HG03159 (cell line): ENCODE measurements at regions not wholly inside any gene's neighbourhood (a gene's known extent, or its start where the extent isn't known, plus 50 kb on each side); places are given as distances from the start of the nearest gene placed in this dataset.

Experiments used
- ATAC-seq: cut with Tn5 transposase; IDR thresholded peaks from one replicate; pipeline ENCODE4 v1.9.1; 2021; ENCODE audit warnings: mild to moderate bottlenecking, moderate library complexity; ENCODE audit not compliant: unreplicated experiment

GRCh38 chr2:196383799-196384198 lies 212.4 kb upstream of the STK17B start:
- no peak for ATAC-seq

DNA sequence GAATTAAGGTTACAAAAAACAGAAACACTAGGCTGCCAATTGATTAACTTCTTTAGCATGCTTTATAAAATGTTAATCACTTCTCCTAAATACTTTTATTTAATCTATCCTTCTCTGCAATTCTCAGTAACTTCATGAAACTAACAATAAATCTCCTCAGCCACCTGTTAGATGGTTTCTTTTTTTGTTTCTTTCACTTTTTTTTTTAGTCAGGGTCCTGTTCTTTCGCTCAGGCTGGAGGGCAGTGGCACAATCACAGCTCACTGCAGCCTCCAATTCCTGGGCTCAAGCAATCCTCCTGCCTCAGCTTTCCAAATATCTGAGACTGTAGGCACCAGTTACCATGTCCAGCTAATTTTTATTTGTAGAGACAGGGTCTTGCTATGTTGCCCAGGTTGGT lies 213.4 kb upstream of the STK17B start:
- ATAC-seq: peak; percentile 49

- ATAC-seq: no peak
These were observed 218.3 kb upstream of the STK17B start for GRCh38 chr2:196389670-196390069.

GRCh38 chr2:196390243-196391148 lies 219.1 kb upstream of the STK17B start:
- ATAC-seq: no peak

GRCh38 chr2:196391149-196391479 lies 219.7 kb upstream of the STK17B start:
- no peak for ATAC-seq

GRCh38 chr2:196399096-196399495 lies 227.7 kb upstream of the STK17B start:
- no peak for ATAC-seq

DNA sequence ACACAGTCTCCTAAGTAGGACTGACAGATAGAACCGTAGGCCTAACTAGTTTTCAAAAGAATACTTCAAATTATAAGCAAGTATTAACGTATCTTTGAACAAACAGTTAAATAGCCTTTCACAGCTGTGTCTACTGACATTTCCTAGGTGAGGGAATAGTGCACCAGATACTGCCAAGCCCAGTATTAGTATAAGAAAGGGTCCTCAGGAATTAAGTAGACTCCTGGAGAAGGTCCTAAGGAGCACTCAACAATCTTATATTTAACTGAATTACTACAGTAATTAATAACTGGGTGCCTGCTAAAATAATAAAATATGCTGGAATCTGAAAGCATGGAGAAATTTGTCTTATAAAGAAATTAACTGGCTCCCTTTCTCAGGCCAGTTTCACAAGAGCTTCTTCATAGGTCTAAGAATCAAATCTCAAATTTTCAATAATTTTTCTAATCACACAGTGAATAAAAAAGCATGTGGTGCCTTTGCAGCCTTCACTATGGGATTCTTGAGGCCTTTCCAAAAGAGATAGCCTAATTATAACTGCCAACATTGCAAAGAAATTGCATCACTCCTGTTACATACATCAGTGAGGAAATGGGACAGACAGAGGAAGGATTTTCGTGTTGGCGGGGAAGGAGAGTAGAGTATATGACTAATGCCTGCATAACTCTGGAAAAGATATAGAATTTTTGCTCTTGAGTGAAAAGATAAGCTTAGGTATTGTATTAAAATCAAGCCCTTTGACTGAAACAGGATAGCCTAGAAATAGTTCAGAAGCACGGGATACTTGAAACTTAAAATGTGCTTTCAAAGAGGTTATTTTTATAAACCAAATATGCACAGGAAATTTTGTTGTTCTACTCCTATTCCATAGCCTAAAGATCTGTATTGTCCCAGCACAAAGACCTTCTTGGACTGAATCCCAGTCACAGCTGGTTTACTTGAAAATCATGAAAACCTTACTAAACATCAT lies 228.6 kb upstream of the STK17B start:
- no peak for ATAC-seq

GRCh38 chr2:196403471-196403870 lies 232.1 kb upstream of the STK17B start:
- no peak for ATAC-seq

DNA sequence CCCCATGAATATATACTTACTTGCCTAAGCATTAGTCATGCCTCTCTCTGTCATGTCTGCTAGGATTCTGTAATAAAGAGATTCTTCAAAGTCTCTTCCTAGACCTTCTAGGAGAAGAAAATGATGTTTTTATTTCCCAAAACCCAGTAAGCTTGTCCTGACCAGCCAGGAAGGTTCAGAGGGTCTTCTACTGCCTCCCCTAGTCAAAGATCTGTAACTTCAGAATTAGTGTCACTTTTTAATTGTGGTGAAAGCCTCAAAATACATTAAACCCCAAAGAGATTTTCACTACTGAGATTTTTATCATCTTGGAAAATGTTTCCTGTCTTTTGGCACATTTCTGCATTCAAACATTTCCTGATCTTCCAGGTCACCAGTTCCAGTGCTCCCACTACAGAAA lies 232.9 kb upstream of the STK17B start:
- no peak for ATAC-seq

- ATAC-seq: no peak
These were observed 231.7 kb upstream of the CCDC150 start for GRCh38 chr2:196407675-196408264.

GRCh38 chr2:196409376-196409775 lies 230.1 kb upstream of the CCDC150 start:
- ATAC-seq: peak; percentile 39

GRCh38 chr2:196410008-196410407 lies 229.5 kb upstream of the CCDC150 start:
- ATAC-seq: no peak

- peak; percentile 89 for ATAC-seq
These were observed 225.7 kb upstream of the CCDC150 start for GRCh38 chr2:196413821-196414274.

DNA sequence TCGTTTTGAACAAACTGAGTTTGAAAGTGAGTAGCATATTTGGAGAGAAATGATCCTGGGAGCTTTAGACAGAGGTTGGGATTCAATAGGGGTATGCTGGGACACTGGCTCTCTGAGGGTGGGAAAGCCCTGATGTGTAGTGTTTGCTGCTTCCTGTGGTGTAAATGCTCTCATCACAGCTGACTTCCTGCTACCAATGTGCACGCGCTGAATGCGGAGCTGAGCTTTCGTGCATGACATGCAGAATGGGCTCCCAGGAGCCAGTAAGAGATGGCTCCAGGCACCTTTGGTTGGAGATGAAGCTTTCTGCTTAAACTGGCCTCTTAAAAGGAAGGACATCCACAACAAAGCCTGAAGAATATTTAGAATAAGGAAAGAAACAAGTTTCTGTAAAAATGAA lies 224.1 kb upstream of the CCDC150 start:
- ATAC-seq: peak; percentile 54

GRCh38 chr2:196420143-196420542 lies 219.4 kb upstream of the CCDC150 start:
- no peak for ATAC-seq

DNA sequence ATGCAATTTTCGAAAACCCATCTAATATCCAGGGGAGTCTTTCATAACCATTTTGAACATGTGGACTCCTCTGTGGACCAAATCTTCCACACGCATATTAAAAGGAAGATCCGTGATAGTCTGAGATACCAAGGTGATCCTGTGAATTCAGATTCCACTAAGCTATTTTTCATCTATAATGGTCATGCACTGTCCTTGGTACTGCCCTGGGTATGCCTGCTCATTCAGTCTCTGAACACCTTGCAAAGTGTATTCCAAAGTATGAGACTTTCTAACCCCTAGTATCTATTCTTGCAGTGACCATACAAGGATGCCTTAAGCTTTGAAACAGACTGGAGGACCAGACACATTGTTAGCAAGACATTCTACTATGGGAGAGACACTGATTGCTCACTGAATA lies 217.6 kb upstream of the CCDC150 start:
- no peak for ATAC-seq

DNA sequence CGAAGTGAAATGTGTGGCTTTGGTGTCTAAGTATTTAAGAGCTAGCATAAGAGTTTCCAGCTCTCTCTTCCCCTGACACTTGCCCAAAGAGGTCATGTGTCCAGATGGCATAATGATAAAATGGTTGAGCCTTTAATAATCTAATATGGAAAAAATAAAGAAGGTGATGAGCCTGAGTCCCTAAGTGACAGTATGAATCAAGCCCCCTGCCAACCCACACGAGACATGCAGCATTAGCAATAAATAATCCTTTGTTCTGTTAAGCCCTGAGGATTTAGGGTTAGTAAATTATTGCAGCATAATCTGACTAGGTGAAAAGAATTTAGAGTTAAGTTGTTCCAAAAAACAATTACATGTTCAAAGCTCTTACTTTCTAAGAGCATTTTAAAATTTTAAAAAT lies 217.2 kb upstream of the CCDC150 start:
- ATAC-seq: no peak

DNA sequence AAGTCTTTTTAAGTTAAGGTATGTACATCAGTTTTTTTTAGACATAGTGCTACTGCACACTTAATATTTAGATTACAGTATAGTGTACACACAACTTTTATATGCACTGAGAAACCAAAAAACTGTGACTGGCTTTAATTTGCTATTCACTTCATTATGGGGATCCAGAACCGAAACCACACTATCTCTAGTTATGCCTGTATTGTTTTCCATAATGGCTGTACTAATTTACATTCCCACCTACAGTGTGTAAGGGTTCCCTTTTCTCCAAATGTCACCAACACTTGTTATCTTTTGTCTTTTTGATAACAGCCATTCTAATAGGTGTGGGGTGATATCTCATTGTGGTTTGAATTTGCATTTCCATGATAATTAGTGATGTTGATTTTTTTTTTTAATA lies 213.4 kb upstream of the CCDC150 start:
- no peak for ATAC-seq

DNA sequence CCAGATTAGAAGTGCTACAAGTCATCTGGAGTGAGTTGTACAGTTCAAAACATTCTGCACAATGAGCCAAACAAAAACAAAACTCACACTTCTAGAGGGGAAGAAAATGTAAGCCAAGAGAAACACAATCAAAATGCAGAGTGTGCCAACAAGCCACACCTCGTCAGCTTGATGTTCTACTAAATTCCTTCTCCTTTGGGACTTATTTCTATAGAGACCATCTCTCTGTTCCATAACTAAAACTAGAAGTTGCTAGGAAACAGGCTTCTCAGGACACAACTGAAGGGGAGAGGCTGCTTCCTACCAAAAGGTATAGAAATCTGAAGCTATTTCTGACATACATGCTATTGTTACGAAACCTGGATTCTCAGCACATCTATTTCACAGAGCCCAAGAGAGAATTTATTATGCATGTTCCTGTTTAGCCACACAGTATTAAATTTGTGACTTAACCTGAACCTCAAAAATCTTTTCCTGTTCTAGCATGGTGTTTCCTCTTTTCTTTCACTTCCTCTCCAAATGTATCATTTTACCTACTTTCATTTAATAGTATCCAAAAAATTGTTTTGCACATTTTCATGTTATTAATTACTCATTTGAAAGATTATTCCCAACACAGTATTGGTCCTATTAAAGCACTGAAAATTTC lies 211.4 kb upstream of the CCDC150 start:
- peak; percentile 64 for ATAC-seq

DNA sequence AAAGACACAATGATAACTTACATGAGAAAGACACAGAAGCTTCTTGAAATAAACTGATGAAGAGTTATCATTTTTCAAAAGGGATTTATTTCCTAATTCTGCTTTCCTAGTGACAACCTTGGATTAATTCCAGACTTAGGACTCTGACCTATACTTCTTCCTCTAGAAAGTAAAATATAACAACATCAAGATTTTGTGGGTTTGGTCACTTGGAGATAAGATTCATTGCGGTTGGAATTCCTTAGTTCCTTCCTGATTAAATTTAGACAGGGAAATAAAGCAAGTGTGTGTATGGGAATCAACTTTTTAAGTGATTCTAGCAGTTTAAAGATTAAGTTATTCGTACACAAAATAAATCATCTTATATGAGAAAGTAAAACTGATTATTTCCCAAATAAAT lies 208.4 kb upstream of the CCDC150 start:
- no peak for ATAC-seq

- no peak for ATAC-seq
These were observed 207.6 kb upstream of the CCDC150 start for GRCh38 chr2:196431957-196432356.
